ENCODE measurements at regions not wholly inside any gene's neighbourhood (a gene's known extent, or its start where the extent isn't known, plus 50 kb on each side); places are given as distances from the start of the nearest gene placed in this dataset.

GRCh38 chr17:53090770-53091169 lies 732.0 kb upstream of the KIF2B start:
- TF ChIP-seq CTCF (IDR thresholded peaks at IDR 0.05; ENCODE audit: low read depth, low read length, poor library complexity, severe bottlenecking) (no peak), EZH2phosphoT487 (IDR thresholded peaks at IDR 0.05; ENCODE audit: borderline replicate concordance, low read length) (no peak)
